ENCODE measurements at regions not wholly inside any gene's neighbourhood (a gene's known extent, or its start where the extent isn't known, plus 50 kb on each side); places are given as distances from the start of the nearest gene placed in this dataset.
"Not testable (repeated sequence)": the region's sequence is repeated elsewhere in the genome, so short reads cannot be mapped to it uniquely, and the experiment has no call there.

- not testable (repeated sequence) for TF ChIP-seq L3MBTL2 (conservative IDR thresholded peaks at IDR 0.05); ELF4 (IDR thresholded peaks at IDR 0.05); SUZ12 (IDR thresholded peaks at IDR 0.05); BHLHE40 (IDR thresholded peaks at IDR 0.05; ENCODE audit: borderline replicate concordance); FOXA1 (IDR thresholded peaks at IDR 0.05); CTBP1 (IDR thresholded peaks at IDR 0.05; ENCODE audit: borderline replicate concordance); FOXM1 (IDR thresholded peaks at IDR 0.05; ENCODE audit: borderline replicate concordance); LEF1 (IDR thresholded peaks at IDR 0.05; ENCODE audit: borderline replicate concordance); SP1 (IDR thresholded peaks at IDR 0.05); ZNF384 (IDR thresholded peaks at IDR 0.05); HDGF (IDR thresholded peaks at IDR 0.05; ENCODE audit: borderline replicate concordance); TARDBP (IDR thresholded peaks at IDR 0.05); FOXK2 (IDR thresholded peaks at IDR 0.05)
Observed at GRCh38 chr16:52655916-52656315, 109.0 kb upstream of the TOX3 start.

All from HEK293T (cell line).